ENCODE measurements at regions not wholly inside any gene's neighbourhood (a gene's known extent, or its start where the extent isn't known, plus 50 kb on each side); places are given as distances from the start of the nearest gene placed in this dataset.

DNA sequence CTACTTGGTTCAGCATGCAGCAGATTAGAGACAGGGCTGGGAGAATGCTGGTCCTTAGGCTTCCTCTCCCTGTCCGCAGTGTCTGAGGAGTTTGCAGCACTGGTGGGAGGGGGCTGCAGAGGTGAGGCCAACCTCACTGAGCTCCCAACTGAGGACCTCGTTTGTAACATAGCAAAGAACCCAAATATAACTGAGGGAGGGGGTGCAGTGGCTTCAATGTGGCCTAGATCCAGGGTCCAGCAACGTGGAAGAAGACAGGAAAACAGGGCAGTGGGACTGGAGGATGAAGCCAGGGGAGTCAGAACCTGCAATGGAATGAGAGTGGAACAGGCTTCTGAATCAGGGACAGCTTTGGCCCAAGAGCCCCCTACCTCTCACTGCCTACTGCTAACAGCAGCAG is 84.3 kb upstream of the MAFB start:
- TF ChIP-seq, protein P1, sequence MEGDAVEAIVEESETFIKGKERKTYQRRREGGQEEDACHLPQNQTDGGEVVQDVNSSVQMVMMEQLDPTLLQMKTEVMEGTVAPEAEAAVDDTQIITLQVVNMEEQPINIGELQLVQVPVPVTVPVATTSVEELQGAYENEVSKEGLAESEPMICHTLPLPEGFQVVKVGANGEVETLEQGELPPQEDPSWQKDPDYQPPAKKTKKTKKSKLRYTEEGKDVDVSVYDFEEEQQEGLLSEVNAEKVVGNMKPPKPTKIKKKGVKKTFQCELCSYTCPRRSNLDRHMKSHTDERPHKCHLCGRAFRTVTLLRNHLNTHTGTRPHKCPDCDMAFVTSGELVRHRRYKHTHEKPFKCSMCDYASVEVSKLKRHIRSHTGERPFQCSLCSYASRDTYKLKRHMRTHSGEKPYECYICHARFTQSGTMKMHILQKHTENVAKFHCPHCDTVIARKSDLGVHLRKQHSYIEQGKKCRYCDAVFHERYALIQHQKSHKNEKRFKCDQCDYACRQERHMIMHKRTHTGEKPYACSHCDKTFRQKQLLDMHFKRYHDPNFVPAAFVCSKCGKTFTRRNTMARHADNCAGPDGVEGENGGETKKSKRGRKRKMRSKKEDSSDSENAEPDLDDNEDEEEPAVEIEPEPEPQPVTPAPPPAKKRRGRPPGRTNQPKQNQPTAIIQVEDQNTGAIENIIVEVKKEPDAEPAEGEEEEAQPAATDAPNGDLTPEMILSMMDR (conservative IDR thresholded peaks at IDR 0.05; ENCODE audit: low read depth, low read length), result no peak
- TF ChIP-seq EZH2 (IDR thresholded peaks at IDR 0.05; ENCODE audit: low read length, unreplicated experiment), result no peak
